Endothelial cell of umbilical vein (primary cell): ENCODE measurements at regions not wholly inside any gene's neighbourhood (a gene's known extent, or its start where the extent isn't known, plus 50 kb on each side); places are given as distances from the start of the nearest gene placed in this dataset.

Experiments
- BruUV-seq: library from RNA; stranded (reverse); fragments of 400-500 nt; replicated peaks from 2 replicates; lab custom pipeline; 2021; lab: Mats Ljungman, UMichigan
- CTCF ChIA-PET: fragments of 300-600, 350-600 bp; sonication (Branson Sonifier 250); formaldehyde crosslinking; loops from one replicate; lab custom pipeline; 2021; ENCODE audit warnings: antibody characterized with exemption, inconsistent platforms; lab: Charles Lee
- POLR2A ChIA-PET: fragments of 300-600, 350-600 bp; sonication (Branson Sonifier 250); formaldehyde crosslinking; loops from one replicate; lab custom pipeline; 2021; ENCODE audit warnings: antibody characterized with exemption, inconsistent platforms; lab: Charles Lee
- DNase-seq: peaks from one replicate; pipeline ENCODE4 v3.0.0-alpha.2; 2011; ENCODE audit warnings: low read depth, low spot score
- FAIRE-seq: peaks from 2 replicates; lab custom pipeline; 2011; peaks lifted over from hg19 to GRCh38; lab: Jason Lieb, UNC
- H2AFZ ChIP-seq: 2 replicates; pipeline ENCODE4 v1.6.0; 2012; ENCODE audit warnings: low read depth, low read length, control low read depth, inconsistent platforms
- H3K27ac ChIP-seq: 2 replicates; pipeline ENCODE4 v1.5.1; 2011; ENCODE audit warnings: low read depth, mild to moderate bottlenecking, control low read depth, low read length, moderate library complexity; ENCODE audit not compliant: insufficient read depth
- H3K27me3 ChIP-seq, 2 experiments: 2 replicates each; pipeline versions ENCODE4 v1.6.0 to v1.6.1; 2011; ENCODE audit warnings: low read length in 2 of 2, mixed read lengths in 1 of 2; ENCODE audit not compliant: control insufficient read depth in 2 of 2, insufficient read depth in 2 of 2
- H3K36me3 ChIP-seq, 2 experiments: 2 replicates in 1 of 2; 3 replicates in 1 of 2; pipeline ENCODE4 v1.5.1; 2011; ENCODE audit warnings: low read length in 2 of 2, mild to moderate bottlenecking in 1 of 2, moderate library complexity in 1 of 2; ENCODE audit not compliant: control insufficient read depth in 2 of 2, insufficient read depth in 2 of 2; ENCODE audit errors: extremely low read depth in 1 of 2
- H3K4me1 ChIP-seq: 3 replicates; pipeline ENCODE4 v1.5.1; 2011; ENCODE audit warnings: mild to moderate bottlenecking, low read length; ENCODE audit not compliant: control insufficient read depth, insufficient read depth; ENCODE audit errors: extremely low read depth
- H3K4me2 ChIP-seq: 2 replicates; pipeline ENCODE4 v1.6.1; 2011; ENCODE audit warnings: low read length, control low read depth, mixed read lengths; ENCODE audit not compliant: insufficient read depth
- H3K4me3 ChIP-seq, 3 experiments: fragments of 200-600 bp in 1 of 3; sonication (generic), shearing (Covaris generic) in 1 of 3; replicated peaks in 1 of 3; 2 replicates each; pipeline ENCODE4 v1.5.1; 2011 to 2016; ENCODE audit warnings: control low read depth in 3 of 3, low read length in 3 of 3, mild to moderate bottlenecking in 2 of 3, inconsistent platforms in 1 of 3, low read depth in 1 of 3, moderate library complexity in 1 of 3; ENCODE audit not compliant: insufficient read depth in 1 of 3
- H3K79me2 ChIP-seq: 2 replicates; pipeline ENCODE4 v1.6.0; 2012; ENCODE audit warnings: low read length, inconsistent platforms; ENCODE audit not compliant: control insufficient read depth, insufficient read depth
- H3K9ac ChIP-seq: replicated peaks from 2 replicates; pipeline ENCODE3; 2011; ENCODE audit warnings: low read length, control low read depth; ENCODE audit not compliant: insufficient read depth; ENCODE audit errors: extremely low read depth
- H3K9me1 ChIP-seq: replicated peaks from 3 replicates; pipeline ENCODE4 v1.6.0; 2011; ENCODE audit warnings: mild to moderate bottlenecking, low read length; ENCODE audit not compliant: control insufficient read depth, insufficient read depth; ENCODE audit errors: extremely low read depth
- H3K9me3 ChIP-seq: replicated peaks from 2 replicates; pipeline ENCODE4 v1.5.1; 2012; ENCODE audit warnings: low read length, inconsistent platforms; ENCODE audit not compliant: control insufficient read depth, insufficient read depth
- H4K20me1 ChIP-seq: replicated peaks from 2 replicates; pipeline ENCODE3; 2011; ENCODE audit warnings: mild to moderate bottlenecking, low read length; ENCODE audit not compliant: control insufficient read depth, insufficient read depth; ENCODE audit errors: extremely low read depth
- CTCF ChIP-seq, 2 donors: IDR thresholded peaks; 1 replicate in 1 of 2; 2 replicates in 1 of 2; pipeline ENCODE4 v1.5.1; 2011; ENCODE audit warnings: low read length in 2 of 2, mild to moderate bottlenecking in 2 of 2, moderate library complexity in 2 of 2, control low read depth in 1 of 2, inconsistent platforms in 1 of 2, low read depth in 1 of 2; ENCODE audit not compliant: insufficient read depth in 1 of 2; ENCODE audit errors: extremely low read depth in 1 of 2
- EZH2 ChIP-seq: IDR thresholded peaks from 2 replicates; pipeline ENCODE4 v1.6.1; 2012; ENCODE audit warnings: borderline replicate concordance, low read depth, mild to moderate bottlenecking, moderate library complexity, low read length, inconsistent platforms; ENCODE audit not compliant: severe bottlenecking
- FOS ChIP-seq: IDR thresholded peaks from 2 replicates; pipeline ENCODE4 v1.6.1; 2011; ENCODE audit warnings: mild to moderate bottlenecking, low read length, moderate library complexity, borderline replicate concordance; ENCODE audit not compliant: insufficient read depth
- GATA2 ChIP-seq: IDR thresholded peaks from 2 replicates; pipeline ENCODE4 v1.7.0; 2011; ENCODE audit warnings: low read depth, mild to moderate bottlenecking, moderate library complexity, mixed read lengths, low read length; ENCODE audit not compliant: insufficient read length, insufficient read depth
- JUN ChIP-seq: IDR thresholded peaks from 2 replicates; pipeline ENCODE4 v1.6.1; 2011; ENCODE audit warnings: borderline replicate concordance, low read depth; ENCODE audit not compliant: insufficient read length, insufficient read depth
- MAX ChIP-seq: IDR thresholded peaks from 2 replicates; pipeline ENCODE4 v1.6.1; 2011; ENCODE audit not compliant: insufficient read depth, insufficient read length
- MYC ChIP-seq: IDR thresholded peaks from one replicate; pipeline ENCODE4 v1.6.1; 2011; ENCODE audit warnings: mild to moderate bottlenecking, low read depth, low read length
- POLR2A ChIP-seq: IDR thresholded peaks from 2 replicates; pipeline ENCODE4 v1.6.1; 2012; ENCODE audit warnings: low read depth, mild to moderate bottlenecking, control low read depth, low read length
- POLR2AphosphoS5 ChIP-seq: IDR thresholded peaks from 2 replicates; pipeline ENCODE4 v1.6.1; 2012; ENCODE audit warnings: low read depth, mild to moderate bottlenecking, control low read depth, low read length, moderate library complexity; ENCODE audit not compliant: insufficient read depth
- dilution Hi-C: fragments of 300-500 bp; cut with MboI; formaldehyde crosslinking; loops from one replicate; pipeline ENCODE4 v1.15.0; 2019; ENCODE audit warnings: low sequenced_read_pairs; ENCODE audit not compliant: extremely low pct_ligation_motif_present
- intact Hi-C: fragments of 100-400 bp; cut with micrococcal nuclease; formaldehyde crosslinking; loops from one replicate; pipeline ENCODE4 v1.10.0; 2022

GRCh38 chr18:24976502-24976901 lies 375.5 kb downstream of the ZNF521 start:
- CTCF ChIA-PET: no interaction called here
- Histone ChIP-seq H3K4me3 (no peak overlapping the region), H2AFZ (no peak overlapping the region), H3K4me2 (no peak overlapping the region), H3K27me3 (no peaks in the 10 kb centered on the region), H3K36me3 (no peaks in the 10 kb centered on the region), H4K20me1 (no peaks in the 10 kb centered on the region), H3K9ac (no peak overlapping the region), H3K9me3 (no peaks in the 10 kb centered on the region), H3K4me1 (no peaks in the 10 kb centered on the region), H3K9me1 (no peaks in the 10 kb centered on the region), H3K27ac (no peak overlapping the region), H3K79me2 (no peaks in the 10 kb centered on the region)
- POLR2A ChIA-PET: no interaction called here
- no peak for FAIRE-seq
- no TSS peak for BruUV-seq
- DNase-seq: peak; percentile 54
- TF ChIP-seq GATA2: no peak
- no peak for TF ChIP-seq MAX
- TF ChIP-seq FOS: no peak
- TF ChIP-seq EZH2: no peak
- no peak for TF ChIP-seq POLR2A
- no peak for TF ChIP-seq MYC
- no peak for TF ChIP-seq POLR2AphosphoS5
- intact Hi-C loops: no loop called here
- dilution Hi-C loops: no loop called here

- H3K9ac ChIP-seq: no peak overlapping the region
- no peaks in the 10 kb centered on the region for H3K9me3 ChIP-seq
- no peak overlapping the region for H3K4me2 ChIP-seq
- H3K9me1 ChIP-seq: no peaks in the 10 kb centered on the region
- dilution Hi-C loops: no loop called here
- intact Hi-C loops: no loop called here
- H3K27me3 ChIP-seq: no peaks in the 10 kb centered on the region
- no peaks in the 10 kb centered on the region for H3K4me1 ChIP-seq
- H2AFZ ChIP-seq: no peak overlapping the region
- no peak overlapping the region for H3K27ac ChIP-seq
- H3K36me3 ChIP-seq: no peaks in the 10 kb centered on the region
- CTCF ChIA-PET: no interaction called here
- H3K4me3 ChIP-seq: no peak overlapping the region
- POLR2A ChIA-PET: no interaction called here
- FAIRE-seq (no peak), DNase-seq (no peak)
- BruUV-seq: no TSS peak
- H4K20me1 ChIP-seq: no peaks in the 10 kb centered on the region
- TF ChIP-seq GATA2 (no peak), EZH2 (no peak), MAX (no peak), JUN (no peak), MYC (no peak), POLR2AphosphoS5 (no peak), CTCF (IDR thresholded peaks at IDR 0.05; ENCODE audit: extremely low read depth in 1 of 2, insufficient read depth in 1 of 2, low read depth in 1 of 2, low read length in 2 of 2) (no peak), POLR2A (no peak), FOS (no peak)
- no peaks in the 10 kb centered on the region for H3K79me2 ChIP-seq
These were observed 372.7 kb downstream of the ZNF521 start for GRCh38 chr18:24979235-24979634.
